H1 (cell line): ENCODE measurements at regions not wholly inside any gene's neighbourhood (a gene's known extent, or its start where the extent isn't known, plus 50 kb on each side); places are given as distances from the start of the nearest gene placed in this dataset.

Source experiments
- BACH1 ChIP-seq: IDR thresholded peaks from 2 replicates; pipeline ENCODE4 v1.6.1; 2012; ENCODE audit warnings: low read length, improper control_type of control experiment
- BRCA1 ChIP-seq: IDR thresholded peaks from 2 replicates; pipeline ENCODE4 v1.6.1; 2012; ENCODE audit warnings: low read depth, low read length, improper control_type of control experiment
- CHD2 ChIP-seq: IDR thresholded peaks from 2 replicates; pipeline ENCODE4 v1.6.1; 2012; ENCODE audit warnings: low read length, improper control_type of control experiment
- SIRT6 ChIP-seq: IDR thresholded peaks from one replicate; pipeline ENCODE4 v1.7.1; 2012; ENCODE audit warnings: low read length, inconsistent platforms
- SUZ12 ChIP-seq: fragments of 200-600 bp; sonication (generic); IDR thresholded peaks from 2 replicates; pipeline ENCODE4 v1.6.1; 2012; ENCODE audit warnings: mild to moderate bottlenecking, inconsistent platforms, low read length, moderate library complexity, mixed read lengths
- TF ChIP-seq, protein P1 (sequence below): fragments of 300-600 bp; sonication (generic); IDR thresholded peaks from 2 replicates; pipeline ENCODE4 v1.7.1; 2012; ENCODE audit warnings: low read length, moderate library complexity, mild to moderate bottlenecking, inconsistent platforms; ENCODE audit not compliant: insufficient replicate concordance

DNA sequence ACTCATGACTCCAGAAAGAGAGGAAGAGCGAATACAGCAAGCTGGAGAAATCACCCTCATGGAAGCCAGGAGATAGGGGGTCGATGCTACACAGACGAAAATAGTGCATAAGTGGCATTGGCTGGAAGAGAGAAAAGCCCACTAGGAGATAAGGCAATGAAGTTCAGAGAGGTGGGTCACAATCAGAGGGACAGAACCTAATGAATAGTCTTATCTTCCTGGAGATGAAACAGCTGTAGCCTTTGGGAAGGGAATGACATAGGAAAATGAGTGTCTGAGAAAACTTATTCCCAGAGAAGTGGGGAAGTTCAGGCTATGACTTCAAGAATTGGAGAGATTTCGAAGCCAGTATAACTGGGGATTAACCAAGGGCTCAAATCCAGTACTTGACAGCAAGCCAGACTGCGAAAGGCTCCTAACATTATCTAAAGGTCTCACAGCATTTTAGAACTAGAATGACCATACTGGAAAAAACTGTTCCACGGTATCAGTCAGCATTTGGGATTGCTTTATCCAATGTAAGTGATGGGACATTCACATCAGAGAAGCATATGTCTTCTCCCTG lies 211.1 kb downstream of the ZNF365 start (continued):
- no peak for TF ChIP-seq BRCA1
- no peak for TF ChIP-seq SUZ12
- TF ChIP-seq BACH1 = no peak
- no peak for TF ChIP-seq SIRT6
- TF ChIP-seq CHD2 = no peak
- TF ChIP-seq, protein P1, sequence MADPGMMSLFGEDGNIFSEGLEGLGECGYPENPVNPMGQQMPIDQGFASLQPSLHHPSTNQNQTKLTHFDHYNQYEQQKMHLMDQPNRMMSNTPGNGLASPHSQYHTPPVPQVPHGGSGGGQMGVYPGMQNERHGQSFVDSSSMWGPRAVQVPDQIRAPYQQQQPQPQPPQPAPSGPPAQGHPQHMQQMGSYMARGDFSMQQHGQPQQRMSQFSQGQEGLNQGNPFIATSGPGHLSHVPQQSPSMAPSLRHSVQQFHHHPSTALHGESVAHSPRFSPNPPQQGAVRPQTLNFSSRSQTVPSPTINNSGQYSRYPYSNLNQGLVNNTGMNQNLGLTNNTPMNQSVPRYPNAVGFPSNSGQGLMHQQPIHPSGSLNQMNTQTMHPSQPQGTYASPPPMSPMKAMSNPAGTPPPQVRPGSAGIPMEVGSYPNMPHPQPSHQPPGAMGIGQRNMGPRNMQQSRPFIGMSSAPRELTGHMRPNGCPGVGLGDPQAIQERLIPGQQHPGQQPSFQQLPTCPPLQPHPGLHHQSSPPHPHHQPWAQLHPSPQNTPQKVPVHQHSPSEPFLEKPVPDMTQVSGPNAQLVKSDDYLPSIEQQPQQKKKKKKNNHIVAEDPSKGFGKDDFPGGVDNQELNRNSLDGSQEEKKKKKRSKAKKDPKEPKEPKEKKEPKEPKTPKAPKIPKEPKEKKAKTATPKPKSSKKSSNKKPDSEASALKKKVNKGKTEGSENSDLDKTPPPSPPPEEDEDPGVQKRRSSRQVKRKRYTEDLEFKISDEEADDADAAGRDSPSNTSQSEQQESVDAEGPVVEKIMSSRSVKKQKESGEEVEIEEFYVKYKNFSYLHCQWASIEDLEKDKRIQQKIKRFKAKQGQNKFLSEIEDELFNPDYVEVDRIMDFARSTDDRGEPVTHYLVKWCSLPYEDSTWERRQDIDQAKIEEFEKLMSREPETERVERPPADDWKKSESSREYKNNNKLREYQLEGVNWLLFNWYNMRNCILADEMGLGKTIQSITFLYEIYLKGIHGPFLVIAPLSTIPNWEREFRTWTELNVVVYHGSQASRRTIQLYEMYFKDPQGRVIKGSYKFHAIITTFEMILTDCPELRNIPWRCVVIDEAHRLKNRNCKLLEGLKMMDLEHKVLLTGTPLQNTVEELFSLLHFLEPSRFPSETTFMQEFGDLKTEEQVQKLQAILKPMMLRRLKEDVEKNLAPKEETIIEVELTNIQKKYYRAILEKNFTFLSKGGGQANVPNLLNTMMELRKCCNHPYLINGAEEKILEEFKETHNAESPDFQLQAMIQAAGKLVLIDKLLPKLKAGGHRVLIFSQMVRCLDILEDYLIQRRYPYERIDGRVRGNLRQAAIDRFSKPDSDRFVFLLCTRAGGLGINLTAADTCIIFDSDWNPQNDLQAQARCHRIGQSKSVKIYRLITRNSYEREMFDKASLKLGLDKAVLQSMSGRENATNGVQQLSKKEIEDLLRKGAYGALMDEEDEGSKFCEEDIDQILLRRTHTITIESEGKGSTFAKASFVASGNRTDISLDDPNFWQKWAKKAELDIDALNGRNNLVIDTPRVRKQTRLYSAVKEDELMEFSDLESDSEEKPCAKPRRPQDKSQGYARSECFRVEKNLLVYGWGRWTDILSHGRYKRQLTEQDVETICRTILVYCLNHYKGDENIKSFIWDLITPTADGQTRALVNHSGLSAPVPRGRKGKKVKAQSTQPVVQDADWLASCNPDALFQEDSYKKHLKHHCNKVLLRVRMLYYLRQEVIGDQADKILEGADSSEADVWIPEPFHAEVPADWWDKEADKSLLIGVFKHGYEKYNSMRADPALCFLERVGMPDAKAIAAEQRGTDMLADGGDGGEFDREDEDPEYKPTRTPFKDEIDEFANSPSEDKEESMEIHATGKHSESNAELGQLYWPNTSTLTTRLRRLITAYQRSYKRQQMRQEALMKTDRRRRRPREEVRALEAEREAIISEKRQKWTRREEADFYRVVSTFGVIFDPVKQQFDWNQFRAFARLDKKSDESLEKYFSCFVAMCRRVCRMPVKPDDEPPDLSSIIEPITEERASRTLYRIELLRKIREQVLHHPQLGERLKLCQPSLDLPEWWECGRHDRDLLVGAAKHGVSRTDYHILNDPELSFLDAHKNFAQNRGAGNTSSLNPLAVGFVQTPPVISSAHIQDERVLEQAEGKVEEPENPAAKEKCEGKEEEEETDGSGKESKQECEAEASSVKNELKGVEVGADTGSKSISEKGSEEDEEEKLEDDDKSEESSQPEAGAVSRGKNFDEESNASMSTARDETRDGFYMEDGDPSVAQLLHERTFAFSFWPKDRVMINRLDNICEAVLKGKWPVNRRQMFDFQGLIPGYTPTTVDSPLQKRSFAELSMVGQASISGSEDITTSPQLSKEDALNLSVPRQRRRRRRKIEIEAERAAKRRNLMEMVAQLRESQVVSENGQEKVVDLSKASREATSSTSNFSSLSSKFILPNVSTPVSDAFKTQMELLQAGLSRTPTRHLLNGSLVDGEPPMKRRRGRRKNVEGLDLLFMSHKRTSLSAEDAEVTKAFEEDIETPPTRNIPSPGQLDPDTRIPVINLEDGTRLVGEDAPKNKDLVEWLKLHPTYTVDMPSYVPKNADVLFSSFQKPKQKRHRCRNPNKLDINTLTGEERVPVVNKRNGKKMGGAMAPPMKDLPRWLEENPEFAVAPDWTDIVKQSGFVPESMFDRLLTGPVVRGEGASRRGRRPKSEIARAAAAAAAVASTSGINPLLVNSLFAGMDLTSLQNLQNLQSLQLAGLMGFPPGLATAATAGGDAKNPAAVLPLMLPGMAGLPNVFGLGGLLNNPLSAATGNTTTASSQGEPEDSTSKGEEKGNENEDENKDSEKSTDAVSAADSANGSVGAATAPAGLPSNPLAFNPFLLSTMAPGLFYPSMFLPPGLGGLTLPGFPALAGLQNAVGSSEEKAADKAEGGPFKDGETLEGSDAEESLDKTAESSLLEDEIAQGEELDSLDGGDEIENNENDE = no peak
